NT2/D1 (cell line): ENCODE measurements at regions not wholly inside any gene's neighbourhood (a gene's known extent, or its start where the extent isn't known, plus 50 kb on each side); places are given as distances from the start of the nearest gene placed in this dataset.

Experiments
- YY1 ChIP-seq: IDR thresholded peaks from 2 replicates; pipeline ENCODE4 v1.6.1; 2011; ENCODE audit not compliant: insufficient read length, insufficient read depth
- ZNF274 ChIP-seq: IDR thresholded peaks from 2 replicates; pipeline ENCODE4 v1.6.1; 2011; ENCODE audit warnings: mild to moderate bottlenecking, low read depth, low read length

GRCh38 chr15:47139965-47140364, 577.3 kb upstream of the SEMA6D start:
- TF ChIP-seq YY1: no peak
- TF ChIP-seq ZNF274: no peak
